ENCODE measurements at regions not wholly inside any gene's neighbourhood (a gene's known extent, or its start where the extent isn't known, plus 50 kb on each side); places are given as distances from the start of the nearest gene placed in this dataset.
A peak's percentile ranks its signal among the peaks of the same experiment; 100 is the strongest.
"Not testable (repeated sequence)": the region's sequence is repeated elsewhere in the genome, so short reads cannot be mapped to it uniquely, and the experiment has no call there.

- no peak for DNase-seq
These were observed 262.9 kb upstream of the MAP2 start for GRCh38 chr2:209160800-209161588.

- no peak for DNase-seq
These were observed 261.7 kb upstream of the MAP2 start for GRCh38 chr2:209162129-209162528.

- no peak for DNase-seq
These were observed 241.9 kb upstream of the MAP2 start for GRCh38 chr2:209181984-209182383.

GRCh38 chr2:209186886-209187285 lies 237.0 kb upstream of the MAP2 start:
- DNase-seq, result not testable (repeated sequence)

DNA sequence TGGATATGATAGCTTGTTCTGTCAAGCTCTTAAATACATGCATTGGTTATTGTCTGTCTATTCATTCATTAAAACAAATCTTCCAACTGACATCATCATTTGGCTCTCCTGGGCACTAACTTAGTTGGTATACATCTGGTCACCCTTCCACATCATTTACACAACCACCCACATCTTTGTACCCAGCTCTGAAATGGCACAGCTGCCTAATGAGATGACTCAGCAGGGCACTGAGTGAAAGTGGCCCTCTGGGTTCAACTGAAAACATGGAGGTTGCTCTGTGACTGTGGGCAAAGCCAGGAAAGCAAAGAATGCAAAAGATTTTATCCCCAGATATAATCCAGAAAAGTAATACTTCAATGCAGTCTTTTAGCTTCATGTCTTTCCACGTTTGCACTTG lies 234.0 kb upstream of the MAP2 start:
- DNase-seq, result no peak

GRCh38 chr2:209191139-209191538 lies 232.7 kb upstream of the MAP2 start:
- no peak for DNase-seq

DNA sequence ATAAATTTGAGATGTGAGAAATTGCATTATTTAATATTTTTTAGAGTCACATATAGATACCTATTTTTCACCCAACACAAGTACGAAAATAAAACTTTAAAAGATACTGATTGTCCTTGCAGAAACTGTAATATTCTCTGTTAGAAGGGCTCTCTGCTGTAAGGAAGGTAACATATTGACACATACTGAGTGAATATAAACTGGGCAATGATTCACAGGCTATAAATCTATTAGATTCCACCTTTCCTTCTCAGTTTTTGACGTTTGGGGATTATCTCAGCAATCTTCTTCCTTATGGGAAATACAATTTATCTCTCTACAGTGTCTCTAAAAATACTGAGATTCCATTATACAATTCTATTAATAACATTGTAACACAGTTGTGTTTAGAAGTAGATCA lies 229.1 kb upstream of the MAP2 start:
- DNase-seq, result no peak

DNA sequence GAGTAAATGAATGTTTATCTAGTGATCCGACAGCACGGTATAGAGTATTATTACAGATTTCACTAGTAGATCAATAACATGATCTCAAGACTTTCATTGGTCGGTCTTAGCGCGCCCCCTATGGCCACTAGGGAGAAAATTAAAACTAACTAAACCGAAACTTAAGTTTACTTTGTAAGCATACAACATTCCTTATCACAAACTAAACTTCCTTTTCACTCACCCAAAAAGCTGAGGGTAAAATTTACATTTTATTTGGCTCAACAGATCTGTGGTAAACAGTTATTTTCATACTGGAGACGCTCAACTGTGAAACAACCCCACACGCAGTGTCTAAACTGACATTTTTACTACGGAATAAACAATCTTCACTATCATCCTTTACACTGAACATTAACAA lies 215.6 kb upstream of the MAP2 start:
- peak; percentile 4 to 27 (median 22) for DNase-seq

GRCh38 chr2:209209943-209210342 lies 213.9 kb upstream of the MAP2 start:
- no peak for DNase-seq

DNA sequence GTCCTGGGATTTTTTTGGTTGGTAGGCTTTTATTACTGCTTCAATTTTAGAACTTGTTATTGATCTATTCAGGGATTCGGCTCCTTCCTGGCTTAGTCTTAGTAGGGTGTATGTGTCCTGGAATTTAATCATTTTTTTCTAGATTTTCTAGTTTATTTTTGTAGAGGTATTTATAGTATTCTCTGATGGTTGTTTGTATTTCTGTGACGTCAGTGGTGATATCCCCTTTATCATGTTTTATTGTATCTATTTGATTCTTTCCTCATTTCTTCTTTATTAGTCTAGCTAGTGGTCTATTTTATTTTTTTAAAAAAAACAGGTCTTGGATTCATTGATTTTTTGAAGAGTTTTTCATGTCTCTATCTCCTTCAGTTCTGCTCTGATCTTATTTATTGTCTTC lies 193.3 kb upstream of the MAP2 start:
- no peak for DNase-seq

DNA sequence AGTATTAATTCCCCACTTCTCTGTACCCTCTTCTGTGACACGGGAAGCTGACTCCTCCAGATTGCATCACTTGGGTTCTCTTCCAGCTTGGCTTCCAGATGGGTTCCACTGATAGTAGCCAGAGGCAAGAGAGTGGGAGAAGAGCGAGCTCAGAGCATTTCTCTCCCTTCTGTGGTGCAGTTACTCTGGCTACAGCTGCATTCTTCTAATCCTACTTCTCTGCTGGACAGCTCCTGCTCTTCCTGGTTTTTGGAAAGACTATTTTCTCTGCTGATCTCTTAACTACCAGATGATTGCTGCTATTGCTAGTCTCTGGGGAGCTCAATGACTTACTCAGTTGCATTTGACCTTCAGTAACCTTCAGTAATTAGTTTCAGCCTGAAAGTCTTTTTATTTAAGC lies 187.5 kb upstream of the MAP2 start:
- peak in 1 of 3 donors; percentile 1 for DNase-seq

DNA sequence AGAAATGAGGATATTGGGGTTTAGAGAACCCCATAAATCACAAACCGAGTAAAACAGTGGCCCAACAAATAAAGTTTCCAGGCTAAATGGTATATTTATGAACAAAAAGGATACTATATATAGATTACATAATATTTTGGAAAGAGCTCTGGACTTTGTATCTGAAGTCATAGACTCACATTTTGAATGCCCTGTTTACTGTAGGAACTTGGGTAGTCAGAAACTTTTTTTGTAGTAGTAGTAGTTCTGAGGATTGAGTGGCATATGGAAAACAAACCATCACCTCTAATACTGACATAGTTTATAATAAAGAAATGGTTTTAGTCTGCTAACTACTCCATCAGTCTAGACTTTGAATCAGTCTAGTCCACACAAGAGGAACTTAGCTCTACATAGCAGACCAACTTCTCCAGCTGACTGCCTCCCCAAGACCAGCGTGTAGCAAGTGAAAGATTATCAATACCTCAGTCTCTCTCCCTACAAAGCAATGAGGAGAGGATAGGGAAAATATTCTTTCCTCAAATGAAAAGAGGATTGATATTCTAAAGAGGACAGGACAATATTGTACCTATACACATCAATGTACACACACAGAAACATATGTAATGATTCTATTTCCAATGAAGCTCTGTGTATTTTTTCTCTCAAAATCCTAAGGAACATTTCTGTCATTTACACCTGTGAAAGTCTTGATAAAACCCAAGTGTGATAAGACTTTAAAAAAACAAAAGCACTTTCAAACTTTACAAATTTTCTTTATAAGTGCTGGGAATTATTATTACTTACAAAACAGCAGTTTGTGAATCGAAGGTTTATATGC lies 184.9 kb upstream of the MAP2 start:
- DNase-seq, result no peak

DNA sequence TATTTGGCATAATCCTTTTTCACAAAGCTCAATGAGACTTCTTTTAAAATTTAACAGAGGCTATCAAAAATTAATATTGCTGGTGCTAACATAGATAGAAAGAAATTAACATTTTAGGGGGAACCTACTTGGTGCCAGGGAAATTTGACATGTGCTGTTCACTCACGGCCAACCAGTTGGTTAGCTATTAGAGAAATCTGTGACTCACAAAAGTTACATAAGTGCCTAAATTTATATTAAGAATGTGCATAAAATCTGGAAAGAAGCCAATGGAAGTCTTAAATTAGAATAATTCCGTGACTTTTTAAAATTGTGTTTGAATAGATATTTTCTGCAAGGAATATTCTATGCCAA lies 184.3 kb upstream of the MAP2 start:
- DNase-seq, result no peak

DNA sequence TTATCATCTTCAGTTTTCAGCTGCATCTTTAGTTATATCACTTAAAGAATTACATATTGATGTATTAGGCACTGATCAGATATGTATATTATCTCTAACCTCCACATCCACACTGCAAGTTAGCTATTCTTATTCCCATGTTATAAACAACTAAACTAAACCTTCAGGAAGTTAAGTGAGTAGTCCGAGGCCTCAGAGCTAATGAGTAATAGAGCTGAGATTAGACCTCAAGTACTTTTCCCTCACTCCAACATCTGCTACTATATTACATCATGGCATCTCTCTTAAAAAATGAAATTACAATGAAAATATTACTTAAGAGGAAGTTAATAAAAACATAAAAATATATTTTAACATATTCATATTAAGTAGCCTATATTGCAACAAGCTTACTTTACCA lies 183.6 kb upstream of the MAP2 start:
- DNase-seq, result no peak

DNA sequence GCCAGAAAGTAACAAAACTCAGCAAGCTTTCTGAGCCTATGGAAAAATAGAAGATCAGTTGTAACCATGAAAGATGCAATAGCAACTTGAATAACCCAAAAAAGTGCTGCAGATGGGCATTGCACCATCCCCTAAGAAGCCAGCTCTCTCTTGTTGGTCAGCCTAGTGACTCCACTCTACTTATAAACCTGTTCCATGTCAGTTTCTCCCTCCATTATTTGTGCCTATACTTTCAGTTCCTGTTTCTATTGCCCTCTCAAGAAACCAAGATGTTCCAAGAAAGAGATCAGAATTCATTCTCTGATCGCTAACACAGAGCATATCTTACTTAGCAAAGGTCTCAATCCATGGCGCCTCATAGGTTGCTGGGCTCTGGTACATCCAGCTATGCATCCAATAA lies 170.3 kb upstream of the MAP2 start:
- DNase-seq, result no peak

- no peak for DNase-seq
These were observed 164.1 kb upstream of the MAP2 start for GRCh38 chr2:209259767-209260166.

DNA sequence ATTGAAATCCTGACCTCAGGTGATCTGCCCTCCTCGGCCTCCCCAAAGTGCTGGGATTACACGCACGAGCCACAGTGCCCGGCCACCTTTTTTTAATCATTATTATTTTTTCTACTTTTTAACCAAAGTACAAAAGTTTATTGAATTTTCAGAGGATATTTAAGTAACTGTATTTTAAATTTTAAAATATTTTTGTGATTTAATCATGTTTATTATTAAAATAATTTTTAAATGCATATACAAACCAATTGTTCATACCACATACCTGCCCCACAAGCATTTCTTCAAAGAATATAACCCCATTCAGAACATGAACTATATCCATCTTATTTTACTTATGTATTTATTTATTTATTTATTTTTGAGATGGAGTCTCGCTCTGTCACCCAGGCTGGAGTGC lies 163.6 kb upstream of the MAP2 start:
- no peak for DNase-seq

- not testable (repeated sequence) for DNase-seq
These were observed 162.3 kb upstream of the MAP2 start for GRCh38 chr2:209261366-209262053.

DNA sequence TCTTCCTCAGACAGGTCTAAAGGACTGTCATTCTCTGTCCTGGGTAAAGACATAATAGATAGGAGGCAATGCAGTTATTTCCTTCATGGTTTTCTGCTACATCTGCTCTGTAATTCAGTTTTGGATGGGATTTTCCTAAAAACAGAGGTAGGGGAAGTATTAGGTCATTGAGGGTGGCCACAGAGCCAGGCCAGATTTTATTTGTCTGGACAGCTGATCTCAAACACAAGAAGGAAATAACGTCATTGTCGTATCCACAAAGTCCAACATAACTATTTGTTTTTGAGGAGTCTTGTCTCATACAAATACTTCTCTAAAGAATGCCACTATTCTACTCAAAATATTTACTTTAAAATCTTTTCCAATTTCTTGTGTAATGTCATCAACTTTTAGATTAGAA lies 154.8 kb upstream of the MAP2 start:
- DNase-seq, result no peak

DNA sequence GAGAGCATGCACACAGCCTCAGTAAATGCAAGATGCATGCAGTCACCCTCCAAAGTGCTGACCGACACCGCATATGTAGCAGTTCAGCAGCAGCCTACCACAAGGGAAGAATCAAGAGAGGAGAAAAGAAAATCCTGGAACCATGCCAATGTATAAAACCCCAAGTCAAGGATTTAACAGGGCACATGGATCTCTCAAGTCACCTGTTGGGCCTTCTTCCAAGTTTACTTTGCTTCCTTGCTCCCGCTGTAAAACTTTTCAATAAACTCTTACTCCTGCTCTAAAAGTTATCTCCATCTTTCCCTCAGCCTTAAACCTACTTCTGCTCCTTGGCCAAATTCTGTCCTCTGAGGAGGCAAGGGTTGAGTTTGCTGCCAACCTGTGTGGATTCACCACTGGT lies 147.8 kb upstream of the MAP2 start:
- no peak for DNase-seq

DNA sequence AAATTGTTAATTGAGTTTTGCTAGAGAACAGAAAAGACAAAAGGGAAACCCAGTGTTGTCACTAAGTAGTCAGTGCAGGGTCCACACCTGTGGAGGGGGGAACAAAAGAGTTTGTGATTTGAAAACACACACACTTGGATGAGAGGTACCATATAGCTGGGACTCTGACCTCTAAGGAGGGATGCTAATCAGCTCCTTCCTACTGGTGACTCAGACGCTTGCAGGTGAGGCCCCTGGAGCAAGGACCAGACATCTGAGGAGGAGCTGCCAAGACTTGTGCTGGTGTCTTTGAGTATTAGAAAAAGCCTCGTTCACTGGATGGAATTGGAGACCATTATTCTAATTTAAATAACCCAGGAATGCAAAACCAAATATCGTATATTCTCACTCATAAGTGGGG lies 146.4 kb upstream of the MAP2 start:
- DNase-seq, result no peak

DNA sequence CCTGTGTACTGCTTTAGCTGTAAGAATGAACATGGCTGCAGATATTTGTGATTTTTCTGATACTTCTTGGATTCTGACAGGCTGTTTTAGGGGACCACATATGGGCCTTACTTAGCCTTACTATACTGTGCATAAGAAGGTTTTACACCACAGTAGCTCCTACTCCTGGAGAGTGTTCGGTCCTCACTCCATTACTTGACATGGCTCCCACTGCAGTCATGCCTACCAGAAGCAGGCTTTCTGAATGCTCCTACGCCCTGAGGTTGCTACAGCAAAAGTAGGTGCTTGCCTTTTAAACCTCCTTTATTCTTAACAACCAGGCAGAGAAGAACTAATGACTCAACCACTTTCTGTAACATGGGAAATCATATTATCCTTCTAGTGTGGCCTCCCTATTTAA lies 125.2 kb upstream of the MAP2 start:
- no peak for DNase-seq

- DNase-seq, result not testable (repeated sequence)
These were observed 124.4 kb upstream of the MAP2 start for GRCh38 chr2:209299478-209299877.

Data from muscle of back (tissue), 3 donors.